WTC11 (cell line): ENCODE measurements at regions not wholly inside any gene's neighbourhood (a gene's known extent, or its start where the extent isn't known, plus 50 kb on each side); places are given as distances from the start of the nearest gene placed in this dataset.

Experiments
- ATAC-seq: fragments of 200-7000 bp; cut with Tn5 transposase; 2 replicates; pipeline ENCODE4 v1.10.0; 2021; ENCODE audit warnings: mild to moderate bottlenecking, moderate library complexity
- CTCF ChIA-PET: fragments of 300-600 bp; sonication (Branson Sonifier 250); formaldehyde crosslinking; loops from one replicate; lab custom pipeline; 2021; ENCODE audit warnings: antibody characterized with exemption; lab: Charles Lee
- POLR2A ChIA-PET: fragments of 350-600 bp; sonication (Branson Sonifier 250); formaldehyde crosslinking; loops from one replicate; lab custom pipeline; 2021; ENCODE audit warnings: antibody characterized with exemption; lab: Charles Lee
- DNase-seq: peaks from one replicate; pipeline ENCODE4 v3.0.0; 2021; ENCODE audit warnings: low spot score
- H3K27ac Mint-ChIP-seq: 2 replicates; pipeline ENCODE4 v1.8.0; 2021; ENCODE audit warnings: mixed read lengths
- H3K27me3 Mint-ChIP-seq: 2 replicates; pipeline ENCODE4 v1.8.0; 2021; ENCODE audit warnings: low read depth, mild to moderate bottlenecking, moderate library complexity, mixed read lengths
- H3K36me3 Mint-ChIP-seq: 2 replicates; pipeline ENCODE4 v1.8.0; 2021; ENCODE audit warnings: mixed read lengths
- H3K4me1 Mint-ChIP-seq: 2 replicates; pipeline ENCODE4 v1.8.0; 2022; ENCODE audit warnings: mixed read lengths
- H3K4me3 Mint-ChIP-seq: 2 replicates; pipeline ENCODE4 v1.8.0; 2021; ENCODE audit warnings: mild to moderate bottlenecking, moderate library complexity, mixed read lengths
- H3K9me3 Mint-ChIP-seq: 2 replicates; pipeline ENCODE4 v1.8.0; 2021; ENCODE audit warnings: mixed read lengths
- ATF6 ChIP-seq: sonication (generic); formaldehyde crosslinking; IDR thresholded peaks from 2 replicates; pipeline ENCODE4 v1.8.1; 2023; ENCODE audit warnings: mild to moderate bottlenecking, missing genetic modification reagents
- CDX4 ChIP-seq: fragments of 250-450 bp; sonication (Bioruptor Pico); IDR thresholded peaks from 2 replicates; pipeline ENCODE4 v1.9.0; 2021; ENCODE audit warnings: moderate library complexity, mild to moderate bottlenecking, inconsistent platforms, borderline replicate concordance
- CREM ChIP-seq: sonication (generic); formaldehyde crosslinking; IDR thresholded peaks from 2 replicates; pipeline ENCODE4 v1.8.1; 2022; ENCODE audit warnings: mild to moderate bottlenecking, missing genetic modification reagents, moderate library complexity
- CTCF ChIP-seq: fragments of 200-600 bp; IDR thresholded peaks from 2 replicates; pipeline ENCODE4 v1.8.0; 2022; ENCODE audit warnings: antibody characterized with exemption
- E2F4 ChIP-seq: sonication (generic); formaldehyde crosslinking; IDR thresholded peaks from 2 replicates; pipeline ENCODE4 v1.8.1; 2022; ENCODE audit warnings: low read depth, mild to moderate bottlenecking, moderate library complexity, missing genetic modification reagents, borderline replicate concordance
- E2F5 ChIP-seq: sonication (generic); formaldehyde crosslinking; IDR thresholded peaks from 2 replicates; pipeline ENCODE4 v1.8.1; 2022; ENCODE audit warnings: mild to moderate bottlenecking, moderate library complexity, missing genetic modification reagents
- FOXJ3 ChIP-seq: sonication (generic); formaldehyde crosslinking; IDR thresholded peaks from 2 replicates; pipeline ENCODE4 v1.9.0; 2021; ENCODE audit warnings: missing genetic modification reagents, mild to moderate bottlenecking, borderline replicate concordance
- FOXK1 ChIP-seq: sonication (generic); formaldehyde crosslinking; IDR thresholded peaks from 2 replicates; pipeline ENCODE4 v1.8.0; 2022; ENCODE audit warnings: mild to moderate bottlenecking, moderate library complexity, missing genetic modification reagents
- FOXP4 ChIP-seq: sonication (generic); formaldehyde crosslinking; IDR thresholded peaks from 2 replicates; pipeline ENCODE4 v1.8.0; 2022; ENCODE audit warnings: mild to moderate bottlenecking, missing genetic modification reagents
- GRHL2 ChIP-seq: fragments of 250-450 bp; sonication (Bioruptor Pico); IDR thresholded peaks from 2 replicates; pipeline ENCODE4 v1.8.0; 2022; ENCODE audit warnings: mild to moderate bottlenecking, moderate library complexity; ENCODE audit not compliant: insufficient replicate concordance, severe bottlenecking
- GTF2I ChIP-seq: fragments of 250-450 bp; sonication (Bioruptor Pico); conservative IDR thresholded peaks from 2 replicates; pipeline ENCODE4 v1.4.0; 2021; ENCODE audit warnings: mild to moderate bottlenecking
- IRF1 ChIP-seq: sonication (generic); formaldehyde crosslinking; IDR thresholded peaks from 2 replicates; pipeline ENCODE4 v1.8.0; 2023; ENCODE audit warnings: missing genetic modification reagents
- JAZF1 ChIP-seq: fragments of 250-450 bp; sonication (Bioruptor Pico); IDR thresholded peaks from 2 replicates; pipeline ENCODE4 v1.9.0; 2021; ENCODE audit warnings: moderate library complexity, mild to moderate bottlenecking, inconsistent platforms
- NFATC4 ChIP-seq: fragments of 250-450 bp; sonication (Bioruptor Pico); IDR thresholded peaks from 2 replicates; pipeline ENCODE4 v1.9.0; 2021; ENCODE audit warnings: mild to moderate bottlenecking
- NR3C1 ChIP-seq: sonication (generic); formaldehyde crosslinking; conservative IDR thresholded peaks from 2 replicates; pipeline ENCODE4 v1.8.1; 2023; ENCODE audit warnings: low read depth, mild to moderate bottlenecking, missing genetic modification reagents
- PREB ChIP-seq: sonication (generic); formaldehyde crosslinking; IDR thresholded peaks from 2 replicates; pipeline ENCODE4 v1.8.1; 2022; ENCODE audit warnings: mild to moderate bottlenecking, missing genetic modification reagents, moderate library complexity, borderline replicate concordance
- RELA ChIP-seq: sonication (generic); formaldehyde crosslinking; IDR thresholded peaks from 2 replicates; pipeline ENCODE4 v1.8.1; 2022; ENCODE audit warnings: missing genetic modification reagents, mild to moderate bottlenecking, borderline replicate concordance
- ZNF232 ChIP-seq: sonication (generic); formaldehyde crosslinking; IDR thresholded peaks from 2 replicates; pipeline ENCODE4 v1.8.0; 2022; ENCODE audit warnings: mild to moderate bottlenecking, missing genetic modification reagents
- ZNF263 ChIP-seq: sonication (generic); formaldehyde crosslinking; IDR thresholded peaks from 2 replicates; pipeline ENCODE4 v1.8.1; 2022; ENCODE audit warnings: low read depth, mild to moderate bottlenecking, moderate library complexity, missing genetic modification reagents
- ZNF425 ChIP-seq: fragments of 250-450 bp; sonication (Bioruptor Pico); conservative IDR thresholded peaks from 2 replicates; pipeline ENCODE4 v1.9.0; 2021; ENCODE audit warnings: mild to moderate bottlenecking

- ATAC-seq (no peak), DNase-seq (no peak)
- H3K27me3 Mint-ChIP-seq, result no peaks in the 10 kb centered on the region
- ChIA-PET CTCF (no interaction called here), POLR2A (no interaction called here)
- no peaks in the 10 kb centered on the region for H3K4me1 Mint-ChIP-seq
- no peak for TF ChIP-seq FOXP4
- TF ChIP-seq IRF1 (CRISPR knock-in tag), result no peak
- TF ChIP-seq NR3C1, result no peak
- no peak for TF ChIP-seq E2F4
- TF ChIP-seq E2F5 (CRISPR knock-in tag), result no peak
- no peak for TF ChIP-seq GRHL2 (CRISPR knock-in tag)
- TF ChIP-seq ZNF425 (CRISPR knock-in tag), result no peak
- no peak for TF ChIP-seq CREM (CRISPR knock-in tag)
- no peak for TF ChIP-seq CTCF
- TF ChIP-seq FOXK1 (CRISPR knock-in tag), result no peak
- no peak for TF ChIP-seq FOXJ3
- no peak for TF ChIP-seq JAZF1
- TF ChIP-seq RELA (CRISPR knock-in tag), result no peak
- TF ChIP-seq NFATC4 (CRISPR knock-in tag), result no peak
- TF ChIP-seq ZNF263 (CRISPR knock-in tag), result no peak
- no peak for TF ChIP-seq CDX4 (CRISPR knock-in tag)
- TF ChIP-seq ZNF232, result no peak
- TF ChIP-seq PREB (CRISPR knock-in tag), result no peak
- no peak for TF ChIP-seq GTF2I (CRISPR knock-in tag)
- no peak for TF ChIP-seq ATF6
- H3K9me3 Mint-ChIP-seq, result no peaks in the 10 kb centered on the region; the same call in 1 of the 2 replicates
- H3K36me3 Mint-ChIP-seq, result no peaks in the 10 kb centered on the region
- no peak overlapping the region for H3K27ac Mint-ChIP-seq
- H3K4me3 Mint-ChIP-seq, result no peak overlapping the region
Measured at GRCh38 chr7:41163991-41164390, 538.9 kb downstream of the INHBA start.
